H1 (cell line): ENCODE measurements at regions not wholly inside any gene's neighbourhood (a gene's known extent, or its start where the extent isn't known, plus 50 kb on each side); places are given as distances from the start of the nearest gene placed in this dataset.

Source experiments
- CTCF ChIA-PET: fragments of 300-600 bp; sonication (Branson Sonifier 250); formaldehyde crosslinking; loops from one replicate; lab custom pipeline; 2021; ENCODE audit not compliant: partially characterized antibody; lab: Charles Lee
- POLR2A ChIA-PET: fragments of 300-600 bp; sonication (Branson Sonifier 250); formaldehyde crosslinking; loops from one replicate; lab custom pipeline; 2021; ENCODE audit warnings: inconsistent platforms; ENCODE audit not compliant: partially characterized antibody; lab: Charles Lee
- DNase-seq, 2 experiments: peaks; one replicate each; pipeline versions ENCODE4 v3.0.0 to v3.0.0-alpha.2; 2010 to 2022; ENCODE audit warnings: low spot score in 2 of 2, low read depth in 1 of 2, mixed read lengths in 1 of 2
- FAIRE-seq: peaks from 2 replicates; lab custom pipeline; 2011; peaks lifted over from hg19 to GRCh38; lab: Jason Lieb, UNC
- H2AFZ ChIP-seq: 2 replicates; pipeline ENCODE4 v1.8.1; 2012; ENCODE audit warnings: low read length, inconsistent platforms
- H2AK5ac ChIP-seq: 2 replicates; pipeline ENCODE4 v1.6.1; 2013; ENCODE audit warnings: low read depth, low read length
- H2BK120ac ChIP-seq: replicated peaks from 2 replicates; pipeline ENCODE3; 2013; ENCODE audit warnings: low read depth, low read length, inconsistent platforms
- H2BK12ac ChIP-seq: 2 replicates; pipeline ENCODE4 v1.6.1; 2013; ENCODE audit warnings: low read depth, low read length
- H2BK15ac ChIP-seq: 2 replicates; pipeline ENCODE4 v1.6.1; 2013; ENCODE audit warnings: low read length
- H2BK20ac ChIP-seq: 2 replicates; pipeline ENCODE4 v1.6.1; 2013; ENCODE audit warnings: low read length
- H2BK5ac ChIP-seq: 2 replicates; pipeline ENCODE4 v1.6.1; 2013; ENCODE audit warnings: low read depth, low read length
- H3K14ac ChIP-seq: 2 replicates; pipeline ENCODE4 v1.6.1; 2013; ENCODE audit warnings: inconsistent platforms; ENCODE audit not compliant: insufficient read length
- H3K18ac ChIP-seq: 2 replicates; pipeline ENCODE4 v1.6.1; 2013; ENCODE audit warnings: low read length; ENCODE audit errors: extremely low read depth
- H3K23ac ChIP-seq: 2 replicates; pipeline ENCODE4 v1.6.1; 2013; ENCODE audit warnings: inconsistent platforms; ENCODE audit not compliant: insufficient read length
- H3K23me2 ChIP-seq: 2 replicates; pipeline ENCODE4 v1.6.1; 2013; ENCODE audit warnings: low read depth, low read length
- H3K27ac ChIP-seq: 2 replicates; pipeline ENCODE4 v1.6.1; 2011; ENCODE audit warnings: low read depth, low read length, inconsistent platforms
- H3K27me3 ChIP-seq, 4 experiments: replicated peaks in 1 of 4; 1 replicate in 1 of 4; 2 replicates in 3 of 4; pipeline versions ENCODE4 v1.6.1 to v1.8.1; 2011 to 2013; ENCODE audit warnings: low read length in 3 of 4, mild to moderate bottlenecking in 3 of 4, inconsistent platforms in 2 of 4, mixed read lengths in 2 of 4, moderate library complexity in 1 of 4; ENCODE audit not compliant: control insufficient read depth in 3 of 4, insufficient read depth in 3 of 4; ENCODE audit errors: extremely low read depth in 1 of 4
- H3K36me3 ChIP-seq, 4 experiments: 2 replicates each; pipeline versions ENCODE4 v1.6.1 to v1.8.1; 2011 to 2013; ENCODE audit warnings: mild to moderate bottlenecking in 4 of 4, low read length in 3 of 4, moderate library complexity in 2 of 4, control low read depth in 1 of 4, inconsistent platforms in 1 of 4; ENCODE audit not compliant: insufficient read depth in 4 of 4, control insufficient read depth in 2 of 4
- H3K4ac ChIP-seq: replicated peaks from 2 replicates; pipeline ENCODE3; 2013; ENCODE audit warnings: low read length, low read depth, mixed read lengths, inconsistent platforms; ENCODE audit not compliant: insufficient read length
- H3K4me1 ChIP-seq, 4 experiments: replicated peaks in 1 of 4; 1 replicate in 1 of 4; 2 replicates in 3 of 4; pipeline versions ENCODE4 v1.6.1 to v1.8.1; 2011 to 2013; ENCODE audit warnings: low read length in 3 of 4, inconsistent platforms in 2 of 4, mixed read lengths in 1 of 4; ENCODE audit not compliant: insufficient read depth in 4 of 4, control insufficient read depth in 3 of 4
- H3K4me2 ChIP-seq, 2 experiments: 2 replicates each; pipeline versions ENCODE4 v1.6.1 to v1.8.1; 2011 to 2013; ENCODE audit warnings: low read depth in 2 of 2, low read length in 2 of 2, control low read depth in 1 of 2, inconsistent platforms in 1 of 2, mild to moderate bottlenecking in 1 of 2; ENCODE audit not compliant: insufficient read depth in 1 of 2
- H3K4me3 ChIP-seq, 4 experiments: fragments of 200-600, 300-600 bp in 1 of 4; sonication (generic), shearing (Covaris generic), sonication (Bioruptor Twin) in 1 of 4; 2 replicates each; pipeline versions ENCODE4 v1.5.1 to v1.8.1; 2011 to 2016; ENCODE audit warnings: low read length in 4 of 4, low read depth in 3 of 4, control low read depth in 2 of 4, inconsistent platforms in 2 of 4, mild to moderate bottlenecking in 2 of 4, mixed read lengths in 1 of 4, moderate library complexity in 1 of 4; ENCODE audit not compliant: insufficient read depth in 2 of 4; ENCODE audit errors: extremely low read depth in 1 of 4
- H3K56ac ChIP-seq: replicated peaks from 2 replicates; pipeline ENCODE3; 2013; ENCODE audit warnings: low read depth, mild to moderate bottlenecking, mixed read lengths, low read length, inconsistent platforms; ENCODE audit not compliant: insufficient read length
- H3K79me1 ChIP-seq: 2 replicates; pipeline ENCODE4 v1.6.1; 2013; ENCODE audit warnings: low read depth, low read length, control low read depth
- H3K79me2 ChIP-seq, 2 experiments: 2 replicates each; pipeline versions ENCODE4 v1.6.1 to v1.8.1; 2012 to 2013; ENCODE audit warnings: low read length in 2 of 2, mild to moderate bottlenecking in 2 of 2, inconsistent platforms in 1 of 2; ENCODE audit not compliant: insufficient read depth in 2 of 2, control insufficient read depth in 1 of 2
- H3K9ac ChIP-seq, 4 experiments: replicated peaks in 1 of 4; 1 replicate in 1 of 4; 2 replicates in 3 of 4; pipeline versions ENCODE4 v1.6.1 to v1.8.1; 2011 to 2013; ENCODE audit warnings: low read depth in 3 of 4, low read length in 3 of 4, control low read depth in 2 of 4, mild to moderate bottlenecking in 2 of 4, moderate library complexity in 2 of 4, inconsistent platforms in 1 of 4; ENCODE audit errors: extremely low read depth in 1 of 4
- H3K9me3 ChIP-seq, 2 experiments: 2 replicates each; pipeline versions ENCODE4 v1.6.1 to v1.8.1; 2012 to 2013; ENCODE audit warnings: mild to moderate bottlenecking in 2 of 2, moderate library complexity in 2 of 2, control low read depth in 1 of 2, inconsistent platforms in 1 of 2, low read depth in 1 of 2, low read length in 1 of 2, mixed read lengths in 1 of 2; ENCODE audit not compliant: insufficient read depth in 2 of 2
- H4K20me1 ChIP-seq, 2 experiments: replicated peaks in 1 of 2; 2 replicates each; pipeline versions ENCODE3 to v1.8.1; 2011 to 2013; ENCODE audit warnings: inconsistent platforms in 2 of 2, low read length in 2 of 2, mild to moderate bottlenecking in 1 of 2; ENCODE audit not compliant: insufficient read depth in 2 of 2, control insufficient read depth in 1 of 2
- H4K5ac ChIP-seq: 2 replicates; pipeline ENCODE4 v1.6.1; 2013; ENCODE audit warnings: low read length, low read depth, mixed read lengths, inconsistent platforms; ENCODE audit not compliant: insufficient read length
- H4K8ac ChIP-seq: 2 replicates; pipeline ENCODE4 v1.8.0; 2013; ENCODE audit warnings: mild to moderate bottlenecking, moderate library complexity, low read length, inconsistent platforms; ENCODE audit not compliant: insufficient read depth; ENCODE audit errors: extremely low read depth
- H4K91ac ChIP-seq: replicated peaks from 2 replicates; pipeline ENCODE3; 2013; ENCODE audit warnings: low read length, mixed read lengths, inconsistent platforms; ENCODE audit not compliant: insufficient read length
- BRCA1 ChIP-seq: IDR thresholded peaks from 2 replicates; pipeline ENCODE4 v1.6.1; 2012; ENCODE audit warnings: low read depth, low read length, improper control_type of control experiment
- CHD2 ChIP-seq: IDR thresholded peaks from 2 replicates; pipeline ENCODE4 v1.6.1; 2012; ENCODE audit warnings: low read length, improper control_type of control experiment
- CTBP2 ChIP-seq: IDR thresholded peaks from 2 replicates; pipeline ENCODE4 v1.7.0; 2011; ENCODE audit warnings: borderline replicate concordance, mild to moderate bottlenecking, moderate library complexity, mixed read lengths, low read length; ENCODE audit not compliant: insufficient read depth, insufficient read length
- KDM1A ChIP-seq: fragments of 200-600, 300-600 bp; sonication (generic); IDR thresholded peaks from 2 replicates; pipeline ENCODE4 v1.7.1; 2016; ENCODE audit warnings: mild to moderate bottlenecking, low read length, borderline replicate concordance
- KDM4A ChIP-seq: IDR thresholded peaks from one replicate; pipeline ENCODE4 v1.7.1; 2012; ENCODE audit warnings: low read depth, mild to moderate bottlenecking, moderate library complexity, low read length, inconsistent platforms; ENCODE audit not compliant: severe bottlenecking
- NANOG ChIP-seq: IDR thresholded peaks from 2 replicates; pipeline ENCODE4 v1.6.1; 2011; ENCODE audit warnings: low read length, low read depth, mild to moderate bottlenecking, inconsistent platforms; ENCODE audit not compliant: insufficient read depth, poor library complexity, severe bottlenecking
- POLR2AphosphoS5 ChIP-seq: IDR thresholded peaks from 2 replicates; pipeline ENCODE4 v1.6.1; 2011; ENCODE audit warnings: low read depth, low read length
- SIN3A ChIP-seq, 2 experiments: IDR thresholded peaks in 1 of 2; conservative IDR thresholded peaks in 1 of 2; 2 replicates each; pipeline ENCODE4 v1.6.1; 2011 to 2012; ENCODE audit warnings: low read length in 2 of 2, improper control_type of control experiment in 1 of 2, low read depth in 1 of 2, mild to moderate bottlenecking in 1 of 2
- SIRT6 ChIP-seq: IDR thresholded peaks from one replicate; pipeline ENCODE4 v1.7.1; 2012; ENCODE audit warnings: low read length, inconsistent platforms
- TEAD4 ChIP-seq: IDR thresholded peaks from 2 replicates; pipeline ENCODE4 v1.6.1; 2012; ENCODE audit warnings: low read depth, low read length, inconsistent platforms, mixed read lengths
- YY1 ChIP-seq: IDR thresholded peaks from 2 replicates; pipeline ENCODE4 v1.6.1; 2011; ENCODE audit warnings: low read depth, mild to moderate bottlenecking, low read length
- WGBS, 2 experiments: shearing (Covaris generic) in 1 of 2; methylation state at CpG; one replicate each; pipeline versions ENCODE4 v1.1.6 to v1.1.7; 2013 to 2015; ENCODE audit warnings: low lambda C conversion rate in 2 of 2, mixed read lengths in 2 of 2, inconsistent platforms in 1 of 2, low coverage in 1 of 2, missing lambda C conversion rate in 1 of 2; ENCODE audit not compliant: insufficient replicate concordance in 2 of 2, insufficient coverage in 1 of 2, insufficient read length in 1 of 2; ENCODE audit errors: extremely low coverage in 1 of 2, missing lambda C conversion rate in 1 of 2; 5-methylcytosine and 5-hydroxymethylcytosine counted together
- TF ChIP-seq, protein P1 (sequence below): IDR thresholded peaks from 2 replicates; pipeline ENCODE4 v1.6.1; 2011; ENCODE audit warnings: low read depth, mild to moderate bottlenecking, low read length; ENCODE audit not compliant: insufficient read depth
- TF ChIP-seq, protein P2 (sequence below): IDR thresholded peaks from 2 replicates; pipeline ENCODE4 v1.6.1; 2012; ENCODE audit warnings: inconsistent platforms

DNA sequence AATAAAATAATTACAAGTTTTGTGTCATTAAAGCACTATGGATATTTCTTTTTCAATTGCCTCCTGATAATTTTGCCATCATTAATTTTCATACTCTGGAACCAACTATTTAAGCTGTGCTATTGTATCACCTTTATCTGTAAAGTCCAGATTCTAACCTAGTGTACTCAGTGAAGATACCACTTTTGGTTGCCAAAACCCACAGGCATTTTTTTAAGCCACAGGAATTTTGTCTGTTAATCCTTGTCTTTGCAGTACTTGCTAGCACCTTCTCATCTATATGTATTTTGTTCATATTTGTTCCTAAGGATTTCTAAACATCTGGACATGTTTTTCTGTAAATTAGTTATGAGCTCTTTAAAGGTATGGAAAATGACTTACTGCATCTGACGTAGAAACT, 481.4 kb upstream of the DAB2 start:
- H4K8ac ChIP-seq, result no peak overlapping the region
- peaks cover 6 to 8% of the 10 kb centered on the region in 2 experiments; a peak in 2 of 4 replicates for H3K9me3 ChIP-seq
- DNase-seq (no peak), FAIRE-seq (no peak)
- no peak overlapping the region for H2BK12ac ChIP-seq
- no peak overlapping the region for H2BK15ac ChIP-seq
- H3K4me1 ChIP-seq, result no peaks in the 10 kb centered on the region
- CTCF ChIA-PET, result no interaction called here
- H3K27ac ChIP-seq, result no peak overlapping the region
- no peak overlapping the region for H2BK120ac ChIP-seq
- no peaks in the 10 kb centered on the region for H4K20me1 ChIP-seq
- no peak overlapping the region for H2BK5ac ChIP-seq
- no peak overlapping the region for H2BK20ac ChIP-seq
- H4K5ac ChIP-seq, result no peak overlapping the region
- no peaks in the 10 kb centered on the region for H3K79me1 ChIP-seq
- no peak overlapping the region for H2AK5ac ChIP-seq
- no peaks in the 10 kb centered on the region for H3K79me2 ChIP-seq
- H3K14ac ChIP-seq, result no peak overlapping the region
- H3K4ac ChIP-seq, result no peak overlapping the region
- H3K23me2 ChIP-seq, result no peaks in the 10 kb centered on the region
- H3K56ac ChIP-seq, result no peak overlapping the region
- POLR2A ChIA-PET, result no interaction called here
- H3K18ac ChIP-seq, result no peak overlapping the region
- no peak for TF ChIP-seq YY1
- TF ChIP-seq SIN3A (conservative IDR thresholded peaks at IDR 0.05 in 1 of 2, IDR thresholded peaks at IDR 0.05 in 1 of 2; ENCODE audit: low read depth in 1 of 2, low read length in 2 of 2), result no peak
- TF ChIP-seq, protein P1, sequence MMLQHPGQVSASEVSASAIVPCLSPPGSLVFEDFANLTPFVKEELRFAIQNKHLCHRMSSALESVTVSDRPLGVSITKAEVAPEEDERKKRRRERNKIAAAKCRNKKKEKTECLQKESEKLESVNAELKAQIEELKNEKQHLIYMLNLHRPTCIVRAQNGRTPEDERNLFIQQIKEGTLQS, result no peak
- TF ChIP-seq, protein P2, sequence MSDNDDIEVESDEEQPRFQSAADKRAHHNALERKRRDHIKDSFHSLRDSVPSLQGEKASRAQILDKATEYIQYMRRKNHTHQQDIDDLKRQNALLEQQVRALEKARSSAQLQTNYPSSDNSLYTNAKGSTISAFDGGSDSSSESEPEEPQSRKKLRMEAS, result no peak
- TF ChIP-seq KDM4A, result no peak
- TF ChIP-seq POLR2AphosphoS5, result no peak
- no peak for TF ChIP-seq CHD2
- no peak for TF ChIP-seq KDM1A
- no peak for TF ChIP-seq TEAD4
- TF ChIP-seq NANOG, result no peak
- TF ChIP-seq CTBP2, result no peak
- TF ChIP-seq SIRT6, result no peak
- no peak for TF ChIP-seq BRCA1
- H3K4me3 ChIP-seq, result no peak overlapping the region
- WGBS, 2 experiments, result 97% methylated on average over 1 of the region's 1 CpG; no CpG with 5 or more reads in 1 of the 2 experiments
- no peaks in the 10 kb centered on the region for H3K27me3 ChIP-seq
- H3K9ac ChIP-seq, result no peak overlapping the region
- H3K36me3 ChIP-seq, result no peaks in the 10 kb centered on the region
- H4K91ac ChIP-seq, result no peak overlapping the region
- no peak overlapping the region for H3K23ac ChIP-seq
- H2AFZ ChIP-seq, result no peak overlapping the region
- no peak overlapping the region for H3K4me2 ChIP-seq
